Activated CD8-positive, alpha-beta memory T cell treated with anti-CD3 and anti-CD28 coated beads, Interleukin-2, amount 10 ng/mL, durations not matched to agents 7 days and 5 days (primary cell): ENCODE measurements at regions not wholly inside any gene's neighbourhood (a gene's known extent, or its start where the extent isn't known, plus 50 kb on each side); places are given as distances from the start of the nearest gene placed in this dataset.

Experiments
- ATAC-seq: fragments of 150-1000 bp; cut with Tn5 transposase; one replicate; pipeline ENCODE4 v1.10.0; 2021; ENCODE audit warnings: moderate library complexity
- CTCF ChIA-PET: fragments of 350-600 bp; sonication (Branson Sonifier 250); formaldehyde crosslinking; loops from one replicate; lab custom pipeline; 2021; ENCODE audit warnings: antibody characterized with exemption; lab: Charles Lee
- DNase-seq: peaks from one replicate; pipeline ENCODE4 v3.0.0-alpha.2; 2020
- H3K27ac Mint-ChIP-seq: one replicate; pipeline ENCODE4 v1.8.0; 2021; ENCODE audit warnings: mild to moderate bottlenecking, mixed read lengths
- H3K27me3 Mint-ChIP-seq: one replicate; pipeline ENCODE4 v1.8.0; 2021; ENCODE audit warnings: mixed read lengths
- H3K36me3 Mint-ChIP-seq: one replicate; pipeline ENCODE4 v1.8.0; 2021; ENCODE audit warnings: mild to moderate bottlenecking, mixed read lengths
- H3K4me1 Mint-ChIP-seq: one replicate; pipeline ENCODE4 v1.8.0; 2021; ENCODE audit warnings: mixed read lengths
- H3K4me3 Mint-ChIP-seq: one replicate; pipeline ENCODE4 v1.8.0; 2021; ENCODE audit warnings: mild to moderate bottlenecking, moderate library complexity, mixed read lengths
- H3K9me3 Mint-ChIP-seq: one replicate; pipeline ENCODE4 v1.8.0; 2022; ENCODE audit warnings: low read depth, mixed read lengths

GRCh38 chr18:77980275-77980674, 730.6 kb downstream of the GALR1 start:
- H3K27ac Mint-ChIP-seq, result no peak overlapping the region
- CTCF ChIA-PET, result no interaction called here
- H3K36me3 Mint-ChIP-seq, result no peaks in the 10 kb centered on the region
- no peaks in the 10 kb centered on the region for H3K4me1 Mint-ChIP-seq
- DNase-seq (no peak), ATAC-seq (no peak)
- no peaks in the 10 kb centered on the region for H3K27me3 Mint-ChIP-seq
- H3K4me3 Mint-ChIP-seq, result no peak overlapping the region
- peaks cover 12% of the 10 kb centered on the region for H3K9me3 Mint-ChIP-seq

- ATAC-seq (no peak), DNase-seq (no peak)
- H3K27me3 Mint-ChIP-seq, result no peaks in the 10 kb centered on the region
- no peaks in the 10 kb centered on the region for H3K4me1 Mint-ChIP-seq
- H3K27ac Mint-ChIP-seq, result no peak overlapping the region
- CTCF ChIA-PET, result no interaction called here
- no peaks in the 10 kb centered on the region for H3K36me3 Mint-ChIP-seq
- H3K4me3 Mint-ChIP-seq, result no peak overlapping the region
- peaks cover 7% of the 10 kb centered on the region for H3K9me3 Mint-ChIP-seq
Observed at GRCh38 chr18:77981874-77982273, 732.2 kb downstream of the GALR1 start.

- Mint-ChIP-seq H3K9me3 (peaks cover 5% of the 10 kb centered on the region), H3K27ac (no peak overlapping the region), H3K4me3 (no peak overlapping the region), H3K4me1 (no peaks in the 10 kb centered on the region), H3K27me3 (no peaks in the 10 kb centered on the region), H3K36me3 (no peaks in the 10 kb centered on the region)
- no peak for ATAC-seq
- CTCF ChIA-PET, result no interaction called here
- DNase-seq, result no peak
Observed at GRCh38 chr18:77983270-77983669, 733.6 kb downstream of the GALR1 start.

GRCh38 chr18:77984178-77984577, 734.5 kb downstream of the GALR1 start:
- Mint-ChIP-seq H3K4me1 (no peaks in the 10 kb centered on the region), H3K9me3 (peaks cover 3% of the 10 kb centered on the region), H3K4me3 (no peak overlapping the region), H3K36me3 (no peaks in the 10 kb centered on the region), H3K27me3 (no peaks in the 10 kb centered on the region), H3K27ac (no peak overlapping the region)
- CTCF ChIA-PET, result no interaction called here
- no peak for ATAC-seq
- DNase-seq, result no peak

- CTCF ChIA-PET, result no interaction called here
- peaks cover 3% of the 10 kb centered on the region for H3K9me3 Mint-ChIP-seq
- H3K36me3 Mint-ChIP-seq, result no peaks in the 10 kb centered on the region
- no peaks in the 10 kb centered on the region for H3K27me3 Mint-ChIP-seq
- ATAC-seq (no peak), DNase-seq (no peak)
- H3K4me1 Mint-ChIP-seq, result no peaks in the 10 kb centered on the region
- no peak overlapping the region for H3K27ac Mint-ChIP-seq
- no peak overlapping the region for H3K4me3 Mint-ChIP-seq
Observed at GRCh38 chr18:77984833-77985232, 735.2 kb downstream of the GALR1 start.

GRCh38 chr18:77985526-77986281, 736.1 kb downstream of the GALR1 start:
- CTCF ChIA-PET, result no interaction called here
- H3K4me3 Mint-ChIP-seq, result no peak overlapping the region

GRCh38 chr18:77990131-77990530, 740.5 kb downstream of the GALR1 start:
- no peak overlapping the region for H3K4me3 Mint-ChIP-seq
- DNase-seq (no peak), ATAC-seq (no peak)
- H3K36me3 Mint-ChIP-seq, result no peaks in the 10 kb centered on the region
- no peaks in the 10 kb centered on the region for H3K4me1 Mint-ChIP-seq
- no peaks in the 10 kb centered on the region for H3K27me3 Mint-ChIP-seq
- peaks cover 5% of the 10 kb centered on the region for H3K9me3 Mint-ChIP-seq
- no peak overlapping the region for H3K27ac Mint-ChIP-seq
- CTCF ChIA-PET, result no interaction called here

More at GRCh38 chr18:77985526-77986281, 736.1 kb downstream of the GALR1 start:
- Mint-ChIP-seq H3K27ac (no peak overlapping the region), H3K9me3 (peaks cover 3% of the 10 kb centered on the region), H3K27me3 (no peaks in the 10 kb centered on the region), H3K36me3 (no peaks in the 10 kb centered on the region), H3K4me1 (no peaks in the 10 kb centered on the region)
- DNase-seq (no peak), ATAC-seq (no peak)

- CTCF ChIA-PET, result no interaction called here
- Mint-ChIP-seq H3K27me3 (no peaks in the 10 kb centered on the region), H3K9me3 (peaks cover 5% of the 10 kb centered on the region), H3K4me1 (no peaks in the 10 kb centered on the region), H3K4me3 (no peak overlapping the region), H3K36me3 (no peaks in the 10 kb centered on the region), H3K27ac (no peak overlapping the region)
- ATAC-seq (no peak), DNase-seq (no peak)
Observed at GRCh38 chr18:77990901-77991300, 741.3 kb downstream of the GALR1 start.

- H3K9me3 Mint-ChIP-seq, result peaks cover 5% of the 10 kb centered on the region
- no peaks in the 10 kb centered on the region for H3K4me1 Mint-ChIP-seq
- ATAC-seq (no peak), DNase-seq (no peak)
- H3K27me3 Mint-ChIP-seq, result no peaks in the 10 kb centered on the region
- CTCF ChIA-PET, result no interaction called here
- H3K36me3 Mint-ChIP-seq, result no peaks in the 10 kb centered on the region
- H3K27ac Mint-ChIP-seq, result no peak overlapping the region
- no peak overlapping the region for H3K4me3 Mint-ChIP-seq
Observed at GRCh38 chr18:77992057-77992456, 742.4 kb downstream of the GALR1 start.

- no peak for DNase-seq
- Mint-ChIP-seq H3K4me3 (no peak overlapping the region), H3K36me3 (no peaks in the 10 kb centered on the region), H3K27me3 (no peaks in the 10 kb centered on the region), H3K9me3 (peaks cover 5% of the 10 kb centered on the region), H3K27ac (no peak overlapping the region), H3K4me1 (no peaks in the 10 kb centered on the region)
- CTCF ChIA-PET, result no interaction called here
- no peak for ATAC-seq
Observed at GRCh38 chr18:77993188-77993981, 743.7 kb downstream of the GALR1 start.

GRCh38 chr18:77995593-77995992, 745.9 kb downstream of the GALR1 start:
- ATAC-seq (no peak), DNase-seq (no peak)
- no peaks in the 10 kb centered on the region for H3K27me3 Mint-ChIP-seq
- peaks cover 5% of the 10 kb centered on the region for H3K9me3 Mint-ChIP-seq
- H3K36me3 Mint-ChIP-seq, result no peaks in the 10 kb centered on the region
- H3K27ac Mint-ChIP-seq, result no peak overlapping the region
- no peaks in the 10 kb centered on the region for H3K4me1 Mint-ChIP-seq
- CTCF ChIA-PET, result no interaction called here
- H3K4me3 Mint-ChIP-seq, result no peak overlapping the region

- peaks cover 9% of the 10 kb centered on the region for H3K9me3 Mint-ChIP-seq
- H3K36me3 Mint-ChIP-seq, result no peaks in the 10 kb centered on the region
- CTCF ChIA-PET, result no interaction called here
- no peak for DNase-seq
- H3K27me3 Mint-ChIP-seq, result no peaks in the 10 kb centered on the region
- no peak for ATAC-seq
- H3K27ac Mint-ChIP-seq, result no peak overlapping the region
- no peaks in the 10 kb centered on the region for H3K4me1 Mint-ChIP-seq
- no peak overlapping the region for H3K4me3 Mint-ChIP-seq
Observed at GRCh38 chr18:77996737-77997136, 747.1 kb downstream of the GALR1 start.

GRCh38 chr18:78001811-78002210, 752.2 kb downstream of the GALR1 start:
- Mint-ChIP-seq H3K4me3 (no peak overlapping the region), H3K27ac (no peak overlapping the region), H3K4me1 (no peaks in the 10 kb centered on the region), H3K36me3 (no peaks in the 10 kb centered on the region), H3K27me3 (peaks cover 4% of the 10 kb centered on the region), H3K9me3 (peaks cover 5% of the 10 kb centered on the region)
- ATAC-seq (no peak), DNase-seq (no peak)
- CTCF ChIA-PET, result no interaction called here
